GM18858 (cell line): ENCODE measurements at regions not wholly inside any gene's neighbourhood (a gene's known extent, or its start where the extent isn't known, plus 50 kb on each side); places are given as distances from the start of the nearest gene placed in this dataset.
"Not testable (repeated sequence)": the region's sequence is repeated elsewhere in the genome, so short reads cannot be mapped to it uniquely, and the experiment has no call there.

Experiments used
- ATAC-seq: cut with Tn5 transposase; IDR thresholded peaks from one replicate; pipeline ENCODE4 v1.9.1; 2021; ENCODE audit not compliant: unreplicated experiment

- ATAC-seq = no peak
These were observed 1077.6 kb upstream of the FOXG1 start for GRCh38 chr14:27688841-27689444.

- no peak for ATAC-seq
These were observed 1054.2 kb upstream of the FOXG1 start for GRCh38 chr14:27712364-27712763.

- ATAC-seq = no peak
These were observed 1051.0 kb upstream of the FOXG1 start for GRCh38 chr14:27715561-27715960.

- no peak for ATAC-seq
These were observed 1044.8 kb upstream of the FOXG1 start for GRCh38 chr14:27721760-27722159.

GRCh38 chr14:27725482-27725881 is 1041.1 kb upstream of the FOXG1 start:
- ATAC-seq = no peak

- ATAC-seq = no peak
These were observed 1039.3 kb upstream of the FOXG1 start for GRCh38 chr14:27727251-27727770.

- no peak for ATAC-seq
These were observed 1036.4 kb upstream of the FOXG1 start for GRCh38 chr14:27730204-27730603.

GRCh38 chr14:27739657-27740156 is 1026.9 kb upstream of the FOXG1 start:
- ATAC-seq = no peak

GRCh38 chr14:27750114-27750513 is 1016.5 kb upstream of the FOXG1 start:
- no peak for ATAC-seq

GRCh38 chr14:27757642-27758041 is 1008.9 kb upstream of the FOXG1 start:
- ATAC-seq = not testable (repeated sequence)

- not testable (repeated sequence) for ATAC-seq
These were observed 1006.2 kb upstream of the FOXG1 start for GRCh38 chr14:27760367-27760766.

- ATAC-seq = not testable (repeated sequence)
These were observed 967.2 kb upstream of the FOXG1 start for GRCh38 chr14:27799066-27800028.

GRCh38 chr14:27817746-27818430 is 948.7 kb upstream of the FOXG1 start:
- ATAC-seq = not testable (repeated sequence)

GRCh38 chr14:27826149-27826548 is 940.4 kb upstream of the FOXG1 start:
- ATAC-seq = not testable (repeated sequence)

- not testable (repeated sequence) for ATAC-seq
These were observed 934.6 kb upstream of the FOXG1 start for GRCh38 chr14:27831978-27832377.

GRCh38 chr14:27833001-27833400 is 933.6 kb upstream of the FOXG1 start:
- ATAC-seq = not testable (repeated sequence)

- no peak for ATAC-seq
These were observed 930.2 kb upstream of the FOXG1 start for GRCh38 chr14:27836386-27836785.

- ATAC-seq = no peak
These were observed 921.2 kb upstream of the FOXG1 start for GRCh38 chr14:27845241-27845850.

GRCh38 chr14:27845902-27846301 is 920.7 kb upstream of the FOXG1 start:
- ATAC-seq = no peak

- not testable (repeated sequence) for ATAC-seq
These were observed 919.1 kb upstream of the FOXG1 start for GRCh38 chr14:27847480-27847879.

GRCh38 chr14:27849193-27849592 is 917.4 kb upstream of the FOXG1 start:
- ATAC-seq = not testable (repeated sequence)
